ENCODE measurements at regions not wholly inside any gene's neighbourhood (a gene's known extent, or its start where the extent isn't known, plus 50 kb on each side); places are given as distances from the start of the nearest gene placed in this dataset.

DNA sequence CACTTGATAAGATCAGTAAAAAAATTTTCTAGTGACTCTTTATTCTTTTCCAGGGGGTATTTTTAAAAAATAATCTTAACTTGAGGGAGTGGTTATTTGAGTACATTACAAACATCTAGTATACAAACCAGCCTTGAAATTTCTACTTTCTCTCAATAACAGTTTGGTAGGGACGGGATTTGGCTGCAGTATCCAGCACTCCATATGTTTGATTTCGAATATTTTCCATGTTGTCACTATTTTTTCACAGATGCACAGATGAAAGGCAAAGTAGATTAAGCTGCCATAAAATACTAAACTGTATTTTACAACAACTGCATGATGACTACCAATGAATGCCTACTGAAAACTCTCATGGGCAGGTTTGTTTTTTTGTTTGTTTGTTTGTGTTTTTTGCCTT is 225.0 kb downstream of the COX7B2 start:
- no peak for DNase-seq

DNA sequence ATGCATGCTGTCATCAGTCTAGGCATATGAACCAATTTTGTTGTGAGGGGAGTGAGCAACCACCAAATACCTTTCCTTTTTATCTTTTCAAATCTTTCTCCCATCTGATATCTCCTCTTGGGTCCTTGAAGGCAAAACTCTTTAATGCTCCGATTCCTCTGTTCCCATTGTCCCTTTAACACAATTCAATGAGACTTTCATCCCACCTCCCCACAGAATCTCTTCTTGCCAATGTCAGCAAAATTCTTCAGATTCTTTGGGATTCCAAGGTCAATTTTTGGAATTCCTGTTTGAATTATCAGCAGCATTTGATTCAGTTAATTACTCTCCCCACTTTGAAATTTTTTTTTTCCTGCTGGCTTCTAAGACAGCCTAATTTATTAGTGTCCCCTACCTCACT is 232.7 kb downstream of the COX7B2 start:
- no peak for DNase-seq

DNA sequence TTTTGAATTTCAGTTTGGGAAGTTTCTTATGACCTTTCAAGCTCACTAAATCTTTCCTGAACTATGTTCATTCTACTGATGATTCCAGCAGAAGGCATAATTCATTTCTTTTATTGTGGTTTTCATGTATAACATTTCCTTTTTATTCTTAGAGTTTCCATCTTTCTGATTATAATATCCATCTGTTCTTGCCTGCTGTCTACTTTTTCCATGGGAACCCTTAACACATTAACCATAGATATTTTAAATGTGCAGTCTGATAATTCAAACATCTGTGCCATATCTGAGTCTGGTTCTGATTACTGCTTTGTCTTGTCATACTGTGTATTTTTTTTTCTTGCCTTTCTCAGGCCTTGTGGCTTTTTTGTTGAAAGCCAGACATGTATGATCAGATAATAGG is 234.7 kb downstream of the COX7B2 start:
- no peak for DNase-seq

DNA sequence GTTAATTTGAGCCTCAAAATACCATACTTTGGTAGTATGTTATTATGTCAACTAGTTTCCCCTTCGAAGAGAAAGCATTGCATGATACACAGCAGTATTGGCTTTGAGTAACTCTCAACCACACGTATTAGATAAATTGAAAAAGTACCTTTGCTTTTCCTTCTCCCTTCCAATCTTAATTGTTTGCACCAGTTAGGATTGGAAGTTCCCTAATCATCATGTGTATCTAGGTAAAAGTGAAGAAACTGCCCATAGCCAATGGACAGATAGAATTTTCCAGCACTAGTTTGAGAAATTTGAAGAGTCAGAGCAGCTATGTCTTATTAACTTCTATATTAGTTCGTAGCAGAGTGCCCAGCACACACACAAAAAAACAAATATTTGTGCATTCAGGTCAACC is 241.3 kb downstream of the COX7B2 start:
- DNase-seq, result no peak

DNA sequence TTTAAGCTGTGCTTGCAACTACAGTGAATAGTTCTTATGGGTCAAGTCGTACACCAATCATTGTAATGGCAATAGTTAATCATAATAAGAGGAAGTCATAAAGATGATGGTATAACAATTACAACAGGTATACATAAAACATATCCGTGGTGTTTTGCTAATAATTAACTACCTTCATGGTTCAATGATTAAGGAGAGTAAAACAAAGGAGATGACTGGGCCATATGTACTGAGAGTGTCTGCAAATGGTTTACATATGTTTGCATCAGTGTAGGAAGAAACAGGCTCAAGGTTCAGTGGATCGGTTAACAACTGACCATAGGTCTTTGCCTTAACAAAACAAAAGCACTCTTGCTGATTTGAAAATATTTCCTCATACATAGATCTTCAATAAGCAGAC is 253.0 kb downstream of the COX7B2 start:
- DNase-seq, result no peak

DNA sequence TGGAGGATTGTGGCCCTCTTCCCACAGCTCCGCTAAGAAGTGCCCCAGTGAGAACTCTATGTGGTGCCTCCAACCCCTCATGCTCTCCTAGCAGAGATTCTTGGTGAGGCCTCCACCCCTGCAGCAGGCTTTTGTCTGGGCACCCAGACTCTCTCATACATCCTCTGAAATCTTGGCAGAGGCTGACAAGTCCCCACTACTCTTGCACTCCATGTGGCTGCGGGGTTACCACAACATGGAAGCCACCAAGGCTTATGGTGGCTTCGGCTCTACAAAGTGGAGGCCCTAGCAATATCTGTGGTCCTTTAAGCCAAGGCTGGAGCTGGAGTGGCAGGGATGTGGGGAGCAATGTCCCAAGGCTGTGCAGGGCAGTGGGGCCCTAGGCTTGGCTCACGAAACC is 255.2 kb downstream of the COX7B2 start:
- DNase-seq, result no peak

DNA sequence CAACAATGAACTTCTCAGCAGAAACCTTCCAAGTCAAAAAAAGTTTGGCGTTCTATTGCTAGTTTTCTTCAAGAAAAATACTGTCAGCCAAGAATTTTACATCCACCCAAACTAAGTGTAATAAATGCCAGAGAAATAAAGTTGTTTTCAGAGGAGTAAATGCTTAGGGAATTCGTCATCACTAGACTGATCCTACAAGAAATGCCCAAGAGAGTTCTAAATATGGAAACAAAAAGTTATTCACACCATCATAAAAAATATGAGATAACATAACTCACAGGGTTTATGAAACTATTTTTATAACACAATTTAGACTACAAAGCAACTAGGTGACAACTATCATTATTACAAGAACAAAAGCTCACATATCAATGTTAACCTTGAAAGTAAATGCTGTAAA is 259.5 kb upstream of the GABRA2 start:
- DNase-seq, result no peak

DNA sequence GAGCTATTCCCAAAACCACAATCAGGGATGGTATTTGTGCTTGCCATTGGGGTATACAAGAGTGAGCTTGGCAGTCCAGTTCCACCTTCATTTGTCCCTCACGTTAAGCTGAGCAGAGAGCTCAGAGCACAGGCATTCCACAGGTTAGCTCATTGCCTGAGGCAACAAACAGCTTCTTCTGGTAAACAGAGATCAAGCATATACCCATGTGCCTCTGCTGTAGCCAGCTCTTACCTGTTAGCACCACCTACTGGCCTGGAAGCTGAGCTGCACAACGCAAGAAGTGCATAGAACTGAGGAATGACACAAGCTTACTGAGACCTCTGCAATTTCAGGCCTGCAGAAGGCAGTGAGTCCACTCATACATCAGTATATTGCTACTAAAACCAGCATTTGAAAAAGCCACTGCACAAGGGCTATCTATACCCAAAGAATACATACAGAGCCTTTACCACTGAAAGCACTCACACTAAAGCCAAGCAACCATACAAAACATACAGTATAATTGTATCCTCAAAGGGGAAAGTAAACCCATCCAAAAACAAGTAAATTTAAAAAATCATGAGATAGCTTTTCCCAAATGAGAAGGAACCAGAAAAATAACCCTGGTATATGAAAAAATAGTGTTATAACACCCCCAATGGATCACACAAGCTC is 258.3 kb upstream of the GABRA2 start:
- DNase-seq, result peak; percentile 1

DNA sequence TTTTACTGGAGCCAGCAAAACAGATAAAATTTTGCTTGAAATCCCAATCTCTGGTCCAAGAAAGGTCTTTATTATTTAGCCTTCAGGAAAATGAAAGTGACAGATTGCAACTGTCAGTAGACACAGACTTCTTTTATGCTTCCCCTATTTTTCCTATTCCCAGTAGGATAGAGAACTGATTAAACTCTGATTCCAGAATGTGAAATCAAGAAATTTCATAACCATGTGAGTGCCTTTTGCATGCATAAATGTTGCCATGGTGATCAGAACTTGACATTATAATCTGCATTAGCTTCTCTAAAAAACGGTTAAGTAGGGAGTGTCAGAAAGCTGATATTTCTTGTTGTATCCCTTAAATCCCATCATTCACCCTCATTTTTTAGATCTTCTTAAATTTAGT is 255.2 kb upstream of the GABRA2 start:
- DNase-seq, result no peak

All from suppressor macrophage treated with lipopolysaccharide for 4 hours (primary cell).